ENCODE measurements at regions not wholly inside any gene's neighbourhood (a gene's known extent, or its start where the extent isn't known, plus 50 kb on each side); places are given as distances from the start of the nearest gene placed in this dataset.

GRCh38 chr15:97140216-97140615 is 809.7 kb downstream of the NR2F2 start:
- ChIA-PET CTCF (no interaction called here), POLR2A (no interaction called here)
- Histone ChIP-seq H4K20me1 (replicated peaks; ENCODE audit: control insufficient read depth, extremely low read depth, insufficient read depth, low read length) (no peaks in the 10 kb centered on the region), H3K9ac (replicated peaks; ENCODE audit: extremely low read depth, insufficient read depth, low read length) (no peak overlapping the region), H3K9me1 (replicated peaks; ENCODE audit: control insufficient read depth, extremely low read depth, insufficient read depth, low read length) (no peaks in the 10 kb centered on the region), H3K36me3 (ENCODE audit: control insufficient read depth in 2 of 2, extremely low read depth in 1 of 2, insufficient read depth in 2 of 2, low read length in 2 of 2) (no peaks in the 10 kb centered on the region), H3K4me2 (ENCODE audit: insufficient read depth, low read length) (no peak overlapping the region), H3K4me3 (replicated peaks in 1 of 3; ENCODE audit: insufficient read depth in 1 of 3, low read depth in 1 of 3, low read length in 3 of 3) (no peak overlapping the region), H3K4me1 (ENCODE audit: control insufficient read depth, extremely low read depth, insufficient read depth, low read length) (no peaks in the 10 kb centered on the region), H3K27ac (ENCODE audit: insufficient read depth, low read depth, low read length) (no peak overlapping the region), H3K9me3 (replicated peaks; ENCODE audit: control insufficient read depth, insufficient read depth, low read length) (no peaks in the 10 kb centered on the region), H3K27me3 (ENCODE audit: control insufficient read depth in 2 of 2, insufficient read depth in 2 of 2, low read length in 2 of 2) (no peaks in the 10 kb centered on the region), H2AFZ (ENCODE audit: low read depth, low read length) (no peak overlapping the region), H3K79me2 (ENCODE audit: control insufficient read depth, insufficient read depth, low read length) (no peaks in the 10 kb centered on the region)
- dilution Hi-C loops (cut with MboI; ENCODE audit: extremely low pct_ligation_motif_present, low sequenced_read_pairs): no loop called here
- FAIRE-seq (no peak), DNase-seq (ENCODE audit: low read depth, low spot score) (no peak)
- BruUV-seq (replicated peaks): no TSS peak
- no peak for TF ChIP-seq CTCF (IDR thresholded peaks at IDR 0.05; ENCODE audit: extremely low read depth in 1 of 2, insufficient read depth in 1 of 2, low read depth in 1 of 2, low read length in 2 of 2)
- TF ChIP-seq POLR2A (IDR thresholded peaks at IDR 0.05; ENCODE audit: low read depth, low read length): no peak
- TF ChIP-seq FOS (IDR thresholded peaks at IDR 0.05; ENCODE audit: borderline replicate concordance, insufficient read depth, low read length): no peak
- no peak for TF ChIP-seq GATA2 (IDR thresholded peaks at IDR 0.05; ENCODE audit: insufficient read depth, insufficient read length, low read depth, low read length)
- TF ChIP-seq JUN (IDR thresholded peaks at IDR 0.05; ENCODE audit: borderline replicate concordance, insufficient read depth, insufficient read length, low read depth): no peak
- TF ChIP-seq EZH2 (IDR thresholded peaks at IDR 0.05; ENCODE audit: borderline replicate concordance, low read depth, low read length, severe bottlenecking): no peak
- no peak for TF ChIP-seq MYC (IDR thresholded peaks at IDR 0.05; ENCODE audit: low read depth, low read length)
- no peak for TF ChIP-seq POLR2AphosphoS5 (IDR thresholded peaks at IDR 0.05; ENCODE audit: insufficient read depth, low read depth, low read length)
- TF ChIP-seq, protein P1, sequence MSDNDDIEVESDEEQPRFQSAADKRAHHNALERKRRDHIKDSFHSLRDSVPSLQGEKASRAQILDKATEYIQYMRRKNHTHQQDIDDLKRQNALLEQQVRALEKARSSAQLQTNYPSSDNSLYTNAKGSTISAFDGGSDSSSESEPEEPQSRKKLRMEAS (IDR thresholded peaks at IDR 0.05; ENCODE audit: insufficient read depth, insufficient read length): no peak
- intact Hi-C loops (cut with micrococcal nuclease): no loop called here

All from endothelial cell of umbilical vein (primary cell).